ENCODE measurements at regions not wholly inside any gene's neighbourhood (a gene's known extent, or its start where the extent isn't known, plus 50 kb on each side); places are given as distances from the start of the nearest gene placed in this dataset.

DNA sequence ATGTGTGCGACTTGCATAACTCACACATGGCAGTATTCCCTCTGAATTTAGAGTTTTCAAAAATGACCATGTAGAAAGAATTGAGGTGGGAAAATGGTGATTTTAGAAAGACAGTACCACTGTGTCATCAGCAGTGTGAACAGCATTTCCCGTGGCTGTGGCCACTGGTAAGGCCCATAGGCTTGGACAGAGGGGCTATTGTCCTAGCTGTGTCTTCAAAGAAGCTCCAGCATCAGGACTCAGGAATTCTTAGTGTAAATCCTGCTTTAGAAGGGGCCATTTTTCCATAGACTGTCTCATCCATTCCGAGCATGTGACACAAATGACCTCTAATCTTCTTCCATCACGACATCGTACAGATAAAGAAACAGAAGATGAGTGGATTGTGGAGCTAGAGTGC lies 119.3 kb upstream of the BACE2 start:
- H3K9ac ChIP-seq (ENCODE audit: extremely low read depth, insufficient read length, low read length) = no peak overlapping the region
- Mint-ChIP-seq H3K9me3 (no peaks in the 10 kb centered on the region), H3K27ac (no peak overlapping the region), H3K4me3 (no peak overlapping the region), H3K36me3 (ENCODE audit: insufficient read depth in 1 of 3, low read depth in 3 of 3) (no peaks in the 10 kb centered on the region), H3K4me1 (peaks cover 10% of the 10 kb centered on the region in 2 experiments), H3K27me3 (ENCODE audit: low read depth) (peaks cover 1% of the 10 kb centered on the region)
- H4K8ac ChIP-seq (replicated peaks; ENCODE audit: insufficient read length, low read depth, low read length) = no peak overlapping the region
- TF ChIP-seq, protein P1, sequence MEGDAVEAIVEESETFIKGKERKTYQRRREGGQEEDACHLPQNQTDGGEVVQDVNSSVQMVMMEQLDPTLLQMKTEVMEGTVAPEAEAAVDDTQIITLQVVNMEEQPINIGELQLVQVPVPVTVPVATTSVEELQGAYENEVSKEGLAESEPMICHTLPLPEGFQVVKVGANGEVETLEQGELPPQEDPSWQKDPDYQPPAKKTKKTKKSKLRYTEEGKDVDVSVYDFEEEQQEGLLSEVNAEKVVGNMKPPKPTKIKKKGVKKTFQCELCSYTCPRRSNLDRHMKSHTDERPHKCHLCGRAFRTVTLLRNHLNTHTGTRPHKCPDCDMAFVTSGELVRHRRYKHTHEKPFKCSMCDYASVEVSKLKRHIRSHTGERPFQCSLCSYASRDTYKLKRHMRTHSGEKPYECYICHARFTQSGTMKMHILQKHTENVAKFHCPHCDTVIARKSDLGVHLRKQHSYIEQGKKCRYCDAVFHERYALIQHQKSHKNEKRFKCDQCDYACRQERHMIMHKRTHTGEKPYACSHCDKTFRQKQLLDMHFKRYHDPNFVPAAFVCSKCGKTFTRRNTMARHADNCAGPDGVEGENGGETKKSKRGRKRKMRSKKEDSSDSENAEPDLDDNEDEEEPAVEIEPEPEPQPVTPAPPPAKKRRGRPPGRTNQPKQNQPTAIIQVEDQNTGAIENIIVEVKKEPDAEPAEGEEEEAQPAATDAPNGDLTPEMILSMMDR (conservative IDR thresholded peaks at IDR 0.05) = no peak
- H2BK12ac ChIP-seq (ENCODE audit: insufficient read length, low read depth, low read length) = no peak overlapping the region
- no peak overlapping the region for H2AFZ ChIP-seq (ENCODE audit: low read length)
- H3K56ac ChIP-seq (ENCODE audit: insufficient read length, low read depth, low read length) = no peak overlapping the region
- H3K27me3 ChIP-seq (ENCODE audit: insufficient read depth, low read length) = no peaks in the 10 kb centered on the region
- H4K5ac ChIP-seq (ENCODE audit: insufficient read length, low read depth, low read length) = no peak overlapping the region
- no peak overlapping the region for H3K18ac ChIP-seq (ENCODE audit: insufficient read length, low read depth, low read length)
- no peak overlapping the region for H2AK5ac ChIP-seq (ENCODE audit: insufficient read length, low read length)
- no peaks in the 10 kb centered on the region for H4K20me1 ChIP-seq (ENCODE audit: control insufficient read depth, insufficient read depth, insufficient read length)
- H2BK20ac ChIP-seq (ENCODE audit: low read depth, low read length, poor library complexity, severe bottlenecking) = no peak overlapping the region
- no peaks in the 10 kb centered on the region for H3K4me1 ChIP-seq (ENCODE audit: insufficient read depth, low read length)
- no peaks in the 10 kb centered on the region for H3K79me2 ChIP-seq (ENCODE audit: insufficient read depth, low read length)
- no peaks in the 10 kb centered on the region for H3K9me3 ChIP-seq (ENCODE audit: control insufficient read depth, low read depth, low read length)
- H3K4ac ChIP-seq (ENCODE audit: low read depth, low read length) = no peak overlapping the region
- WGBS (ENCODE audit: extremely low coverage, insufficient read length, low lambda C conversion rate) = no CpG with 5 or more reads among the region's 5 CpGs
- no peak overlapping the region for H3K4me2 ChIP-seq (ENCODE audit: insufficient read depth, insufficient read length, low read length)
- H2BK120ac ChIP-seq (ENCODE audit: low read depth, low read length, poor library complexity, severe bottlenecking) = no peak overlapping the region
- H2BK5ac ChIP-seq (ENCODE audit: insufficient read length, low read length) = no peak overlapping the region
- no peaks in the 10 kb centered on the region for H3K79me1 ChIP-seq (ENCODE audit: insufficient read depth, low read depth, low read length, poor library complexity, severe bottlenecking)
- H3K23ac ChIP-seq (ENCODE audit: insufficient read length, low read depth, low read length) = no peak overlapping the region
- no peak overlapping the region for H3T11ph ChIP-seq (ENCODE audit: low read length)
- no peak overlapping the region for H4K91ac ChIP-seq (ENCODE audit: insufficient read length, low read depth, low read length)
- H3K27ac ChIP-seq (ENCODE audit: insufficient read length, low read depth, low read length) = no peak overlapping the region
- H3K14ac ChIP-seq (ENCODE audit: insufficient read depth, low read length) = no peak overlapping the region
- no peak overlapping the region for H2BK15ac ChIP-seq (ENCODE audit: low read depth, low read length)
- no peak for DNase-seq
- no peaks in the 10 kb centered on the region for H3K23me2 ChIP-seq (ENCODE audit: insufficient read length, low read depth, low read length, poor library complexity, severe bottlenecking)

All from H9 (cell line).